GM23338 (cell line): ENCODE measurements at regions not wholly inside any gene's neighbourhood (a gene's known extent, or its start where the extent isn't known, plus 50 kb on each side); places are given as distances from the start of the nearest gene placed in this dataset.

Source experiments
- ATAC-seq: fragments of 200-7000 bp; cut with Tn5 transposase; 3 replicates; pipeline ENCODE4 v1.9.1; 2020
- DNase-seq: peaks from one replicate; pipeline ENCODE4 v3.0.0-alpha.2; 2015; ENCODE audit warnings: low spot score
- H2AFZ ChIP-seq: fragments of 200-600 bp; sonication (generic); 2 replicates; pipeline ENCODE4 v1.8.0; 2016; ENCODE audit warnings: antibody characterized with exemption, mild to moderate bottlenecking, moderate library complexity
- H3F3A ChIP-seq: fragments of 200-600 bp; sonication (generic); replicated peaks from 2 replicates; pipeline ENCODE4 v1.8.0; 2017; ENCODE audit warnings: antibody characterized with exemption, mixed run types, low read depth
- H3K27ac ChIP-seq: fragments of 200-600 bp; sonication (generic); 2 replicates; pipeline ENCODE4 v1.6.1; 2016; ENCODE audit warnings: low read depth
- H3K27me3 ChIP-seq: fragments of 200-600 bp; sonication (generic); 2 replicates; pipeline ENCODE4 v1.8.0; 2016; ENCODE audit warnings: mild to moderate bottlenecking, mixed run types, moderate library complexity; ENCODE audit not compliant: insufficient read depth
- H3K36me3 ChIP-seq: fragments of 200-600 bp; sonication (generic); 2 replicates; pipeline ENCODE4 v1.8.0; 2016; ENCODE audit warnings: mild to moderate bottlenecking; ENCODE audit not compliant: insufficient read depth
- H3K4me1 ChIP-seq: fragments of 200-600 bp; sonication (generic); 2 replicates; pipeline ENCODE4 v1.8.0; 2016; ENCODE audit warnings: mild to moderate bottlenecking, moderate library complexity; ENCODE audit not compliant: insufficient read depth
- H3K4me2 ChIP-seq: fragments of 200-600 bp; sonication (generic); 2 replicates; pipeline ENCODE4 v1.7.1; 2017; ENCODE audit warnings: mixed run types
- H3K4me3 ChIP-seq: fragments of 200-600 bp; sonication (generic); 2 replicates; pipeline ENCODE4 v1.6.1; 2016; ENCODE audit warnings: mixed run types
- H3K79me2 ChIP-seq: fragments of 200-600 bp; sonication (generic); replicated peaks from 2 replicates; pipeline ENCODE4 v1.8.0; 2017; ENCODE audit warnings: mild to moderate bottlenecking; ENCODE audit not compliant: insufficient read depth
- H3K9me2 ChIP-seq: fragments of 200-600 bp; sonication (generic); 2 replicates; pipeline ENCODE4 v1.8.0; 2017; ENCODE audit not compliant: insufficient read depth
- H4K20me1 ChIP-seq: fragments of 200-600 bp; sonication (generic); replicated peaks from 2 replicates; pipeline ENCODE4 v1.8.0; 2017; ENCODE audit warnings: mild to moderate bottlenecking; ENCODE audit not compliant: insufficient read depth
- H3K27ac Mint-ChIP-seq: 2 replicates; pipeline ENCODE4 v1.8.0; 2020; ENCODE audit warnings: inconsistent platforms, mild to moderate bottlenecking, moderate library complexity, mixed read lengths
- H3K27me3 Mint-ChIP-seq: 3 replicates; pipeline ENCODE4 v1.8.0; 2022; ENCODE audit warnings: low read depth, mild to moderate bottlenecking, moderate library complexity, mixed read lengths, inconsistent platforms; ENCODE audit not compliant: insufficient read depth, poor library complexity
- H3K36me3 Mint-ChIP-seq: 3 replicates; pipeline ENCODE4 v1.8.0; 2021; ENCODE audit warnings: low read depth, mild to moderate bottlenecking, inconsistent platforms, moderate library complexity, mixed read lengths
- H3K4me1 Mint-ChIP-seq: 3 replicates; pipeline ENCODE4 v1.8.0; 2020; ENCODE audit warnings: mild to moderate bottlenecking, inconsistent platforms, mixed read lengths
- H3K4me3 Mint-ChIP-seq: 3 replicates; pipeline ENCODE4 v1.8.0; 2021; ENCODE audit warnings: moderate library complexity, mild to moderate bottlenecking, inconsistent platforms, mixed read lengths
- H3K9me3 Mint-ChIP-seq: 3 replicates; pipeline ENCODE4 v1.8.0; 2020; ENCODE audit warnings: moderate library complexity, mild to moderate bottlenecking, inconsistent platforms, mixed read lengths
- CREB1 ChIP-seq: fragments of 250-450 bp; sonication (Bioruptor Pico); IDR thresholded peaks from 2 replicates; pipeline ENCODE4 v1.5.0; 2020; ENCODE audit warnings: low read depth, mild to moderate bottlenecking, moderate library complexity
- CTCF ChIP-seq, 2 experiments: fragments of 200-600 bp in 1 of 2; sonication (generic) in 1 of 2; conservative IDR thresholded peaks; 2 replicates each; pipeline versions ENCODE4 v1.5.1 to v1.6.1; 2016 to 2017; ENCODE audit warnings: antibody characterized with exemption in 2 of 2, low read depth in 2 of 2, mild to moderate bottlenecking in 2 of 2, moderate library complexity in 1 of 2
- EZH2 ChIP-seq: fragments of 200-600 bp; sonication (generic); IDR thresholded peaks from one replicate; pipeline ENCODE4 v1.8.0; 2017; ENCODE audit warnings: antibody characterized with exemption, mild to moderate bottlenecking, low read depth; ENCODE audit not compliant: unreplicated experiment
- EZH2phosphoT487 ChIP-seq: fragments of 200-600 bp; sonication (generic); IDR thresholded peaks from one replicate; pipeline ENCODE4 v1.8.1; 2018; ENCODE audit warnings: antibody characterized with exemption; ENCODE audit not compliant: unreplicated experiment
- JUNB ChIP-seq: IDR thresholded peaks from one replicate; pipeline ENCODE4 v1.6.1; 2016; ENCODE audit warnings: antibody characterized with exemption; ENCODE audit not compliant: unreplicated experiment
- NANOG ChIP-seq: IDR thresholded peaks from 2 replicates; pipeline ENCODE4 v1.6.1; 2016; ENCODE audit warnings: antibody characterized with exemption, borderline replicate concordance
- POLR2AphosphoS5 ChIP-seq: IDR thresholded peaks from 2 replicates; pipeline ENCODE4 v1.6.1; 2016; ENCODE audit warnings: antibody characterized with exemption, low read depth
- REST ChIP-seq: IDR thresholded peaks from one replicate; pipeline ENCODE4 v1.6.1; 2018; ENCODE audit warnings: antibody characterized with exemption; ENCODE audit not compliant: unreplicated experiment
- STAT1 ChIP-seq: IDR thresholded peaks from one replicate; pipeline ENCODE4 v1.6.1; 2016; ENCODE audit warnings: antibody characterized with exemption; ENCODE audit not compliant: unreplicated experiment
- ZNF114 ChIP-seq: fragments of 250-450 bp; sonication (Bioruptor Pico); IDR thresholded peaks from 2 replicates; pipeline ENCODE4 v1.5.0; 2020; ENCODE audit warnings: mild to moderate bottlenecking, moderate library complexity
- ZNF331 ChIP-seq: fragments of 250-450 bp; sonication (Bioruptor Pico); IDR thresholded peaks from 2 replicates; pipeline ENCODE4 v1.5.0; 2020; ENCODE audit warnings: low read depth, mild to moderate bottlenecking, moderate library complexity
- TF ChIP-seq, protein P1 (sequence below): IDR thresholded peaks from 2 replicates; pipeline ENCODE4 v1.6.1; 2016; ENCODE audit warnings: antibody characterized with exemption
- TF ChIP-seq, protein P2 (sequence below): fragments of 250-450 bp; sonication (Bioruptor Pico); IDR thresholded peaks from 2 replicates; pipeline ENCODE4 v1.5.0; 2020; ENCODE audit warnings: mild to moderate bottlenecking, moderate library complexity

GRCh38 chr12:124639122-124639806 lies 71.9 kb upstream of the NCOR2 start:
- no peak overlapping the region for H3K4me2 ChIP-seq
- no peaks in the 10 kb centered on the region for H3K27me3 ChIP-seq
- Mint-ChIP-seq H3K9me3 (no peaks in the 10 kb centered on the region), H3K4me3 (no peak overlapping the region), H3K4me1 (peaks cover 6% of the 10 kb centered on the region), H3K27ac (no peak overlapping the region), H3K27me3 (peaks cover 8% of the 10 kb centered on the region), H3K36me3 (no peaks in the 10 kb centered on the region)
- ATAC-seq (no peak), DNase-seq (no peak)
- H3K4me1 ChIP-seq, result peaks cover 6% of the 10 kb centered on the region; the same call in 1 of the 2 replicates
- no peaks in the 10 kb centered on the region for H3F3A ChIP-seq
- H3K79me2 ChIP-seq, result no peaks in the 10 kb centered on the region
- H3K9me2 ChIP-seq, result no peaks in the 10 kb centered on the region
- no peaks in the 10 kb centered on the region for H3K36me3 ChIP-seq
- no peaks in the 10 kb centered on the region for H4K20me1 ChIP-seq
- TF ChIP-seq, protein P1, sequence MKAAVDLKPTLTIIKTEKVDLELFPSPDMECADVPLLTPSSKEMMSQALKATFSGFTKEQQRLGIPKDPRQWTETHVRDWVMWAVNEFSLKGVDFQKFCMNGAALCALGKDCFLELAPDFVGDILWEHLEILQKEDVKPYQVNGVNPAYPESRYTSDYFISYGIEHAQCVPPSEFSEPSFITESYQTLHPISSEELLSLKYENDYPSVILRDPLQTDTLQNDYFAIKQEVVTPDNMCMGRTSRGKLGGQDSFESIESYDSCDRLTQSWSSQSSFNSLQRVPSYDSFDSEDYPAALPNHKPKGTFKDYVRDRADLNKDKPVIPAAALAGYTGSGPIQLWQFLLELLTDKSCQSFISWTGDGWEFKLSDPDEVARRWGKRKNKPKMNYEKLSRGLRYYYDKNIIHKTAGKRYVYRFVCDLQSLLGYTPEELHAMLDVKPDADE, result no peak
- TF ChIP-seq STAT1 (no peak), JUNB (no peak), NANOG (no peak), CTCF (conservative IDR thresholded peaks at IDR 0.05; ENCODE audit: low read depth in 2 of 2) (no peak), EZH2phosphoT487 (no peak), CREB1 (CRISPR knock-in tag) (no peak), ZNF114 (CRISPR knock-in tag) (no peak), REST (no peak), POLR2AphosphoS5 (no peak), EZH2 (no peak), ZNF331 (CRISPR knock-in tag) (no peak)
- TF ChIP-seq, protein P2, sequence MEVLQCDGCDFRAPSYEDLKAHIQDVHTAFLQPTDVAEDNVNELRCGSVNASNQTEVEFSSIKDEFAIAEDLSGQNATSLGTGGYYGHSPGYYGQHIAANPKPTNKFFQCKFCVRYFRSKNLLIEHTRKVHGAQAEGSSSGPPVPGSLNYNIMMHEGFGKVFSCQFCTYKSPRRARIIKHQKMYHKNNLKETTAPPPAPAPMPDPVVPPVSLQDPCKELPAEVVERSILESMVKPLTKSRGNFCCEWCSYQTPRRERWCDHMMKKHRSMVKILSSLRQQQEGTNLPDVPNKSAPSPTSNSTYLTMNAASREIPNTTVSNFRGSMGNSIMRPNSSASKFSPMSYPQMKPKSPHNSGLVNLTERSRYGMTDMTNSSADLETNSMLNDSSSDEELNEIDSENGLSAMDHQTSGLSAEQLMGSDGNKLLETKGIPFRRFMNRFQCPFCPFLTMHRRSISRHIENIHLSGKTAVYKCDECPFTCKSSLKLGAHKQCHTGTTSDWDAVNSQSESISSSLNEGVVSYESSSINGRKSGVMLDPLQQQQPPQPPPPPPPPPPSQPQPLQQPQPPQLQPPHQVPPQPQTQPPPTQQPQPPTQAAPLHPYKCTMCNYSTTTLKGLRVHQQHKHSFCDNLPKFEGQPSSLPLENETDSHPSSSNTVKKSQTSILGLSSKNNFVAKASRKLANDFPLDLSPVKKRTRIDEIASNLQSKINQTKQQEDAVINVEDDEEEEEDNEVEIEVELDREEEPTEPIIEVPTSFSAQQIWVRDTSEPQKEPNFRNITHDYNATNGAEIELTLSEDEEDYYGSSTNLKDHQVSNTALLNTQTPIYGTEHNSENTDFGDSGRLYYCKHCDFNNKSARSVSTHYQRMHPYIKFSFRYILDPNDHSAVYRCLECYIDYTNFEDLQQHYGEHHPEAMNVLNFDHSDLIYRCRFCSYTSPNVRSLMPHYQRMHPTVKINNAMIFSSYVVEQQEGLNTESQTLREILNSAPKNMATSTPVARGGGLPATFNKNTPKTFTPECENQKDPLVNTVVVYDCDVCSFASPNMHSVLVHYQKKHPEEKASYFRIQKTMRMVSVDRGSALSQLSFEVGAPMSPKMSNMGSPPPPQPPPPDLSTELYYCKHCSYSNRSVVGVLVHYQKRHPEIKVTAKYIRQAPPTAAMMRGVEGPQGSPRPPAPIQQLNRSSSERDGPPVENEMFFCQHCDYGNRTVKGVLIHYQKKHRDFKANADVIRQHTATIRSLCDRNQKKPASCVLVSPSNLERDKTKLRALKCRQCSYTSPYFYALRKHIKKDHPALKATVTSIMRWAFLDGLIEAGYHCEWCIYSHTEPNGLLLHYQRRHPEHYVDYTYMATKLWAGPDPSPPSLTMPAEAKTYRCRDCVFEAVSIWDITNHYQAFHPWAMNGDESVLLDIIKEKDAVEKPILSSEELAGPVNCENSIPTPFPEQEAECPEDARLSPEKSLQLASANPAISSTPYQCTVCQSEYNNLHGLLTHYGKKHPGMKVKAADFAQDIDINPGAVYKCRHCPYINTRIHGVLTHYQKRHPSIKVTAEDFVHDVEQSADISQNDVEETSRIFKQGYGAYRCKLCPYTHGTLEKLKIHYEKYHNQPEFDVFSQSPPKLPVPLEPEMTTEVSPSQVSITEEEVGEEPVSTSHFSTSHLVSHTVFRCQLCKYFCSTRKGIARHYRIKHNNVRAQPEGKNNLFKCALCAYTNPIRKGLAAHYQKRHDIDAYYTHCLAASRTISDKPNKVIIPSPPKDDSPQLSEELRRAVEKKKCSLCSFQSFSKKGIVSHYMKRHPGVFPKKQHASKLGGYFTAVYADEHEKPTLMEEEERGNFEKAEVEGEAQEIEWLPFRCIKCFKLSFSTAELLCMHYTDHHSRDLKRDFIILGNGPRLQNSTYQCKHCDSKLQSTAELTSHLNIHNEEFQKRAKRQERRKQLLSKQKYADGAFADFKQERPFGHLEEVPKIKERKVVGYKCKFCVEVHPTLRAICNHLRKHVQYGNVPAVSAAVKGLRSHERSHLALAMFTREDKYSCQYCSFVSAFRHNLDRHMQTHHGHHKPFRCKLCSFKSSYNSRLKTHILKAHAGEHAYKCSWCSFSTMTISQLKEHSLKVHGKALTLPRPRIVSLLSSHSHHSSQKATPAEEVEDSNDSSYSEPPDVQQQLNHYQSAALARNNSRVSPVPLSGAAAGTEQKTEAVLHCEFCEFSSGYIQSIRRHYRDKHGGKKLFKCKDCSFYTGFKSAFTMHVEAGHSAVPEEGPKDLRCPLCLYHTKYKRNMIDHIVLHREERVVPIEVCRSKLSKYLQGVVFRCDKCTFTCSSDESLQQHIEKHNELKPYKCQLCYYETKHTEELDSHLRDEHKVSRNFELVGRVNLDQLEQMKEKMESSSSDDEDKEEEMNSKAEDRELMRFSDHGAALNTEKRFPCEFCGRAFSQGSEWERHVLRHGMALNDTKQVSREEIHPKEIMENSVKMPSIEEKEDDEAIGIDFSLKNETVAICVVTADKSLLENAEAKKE (CRISPR knock-in tag), result no peak
- H3K27ac ChIP-seq, result no peak overlapping the region
- H3K4me3 ChIP-seq, result no peak overlapping the region
- H2AFZ ChIP-seq, result no peak overlapping the region
